ENCODE measurements at regions not wholly inside any gene's neighbourhood (a gene's known extent, or its start where the extent isn't known, plus 50 kb on each side); places are given as distances from the start of the nearest gene placed in this dataset.

- no peak for FAIRE-seq
- no peak for DNase-seq (ENCODE audit: insufficient read length, low spot score)
These were observed 290.2 kb downstream of the KLF6 start for GRCh38 chr10:3494838-3495230.

DNA sequence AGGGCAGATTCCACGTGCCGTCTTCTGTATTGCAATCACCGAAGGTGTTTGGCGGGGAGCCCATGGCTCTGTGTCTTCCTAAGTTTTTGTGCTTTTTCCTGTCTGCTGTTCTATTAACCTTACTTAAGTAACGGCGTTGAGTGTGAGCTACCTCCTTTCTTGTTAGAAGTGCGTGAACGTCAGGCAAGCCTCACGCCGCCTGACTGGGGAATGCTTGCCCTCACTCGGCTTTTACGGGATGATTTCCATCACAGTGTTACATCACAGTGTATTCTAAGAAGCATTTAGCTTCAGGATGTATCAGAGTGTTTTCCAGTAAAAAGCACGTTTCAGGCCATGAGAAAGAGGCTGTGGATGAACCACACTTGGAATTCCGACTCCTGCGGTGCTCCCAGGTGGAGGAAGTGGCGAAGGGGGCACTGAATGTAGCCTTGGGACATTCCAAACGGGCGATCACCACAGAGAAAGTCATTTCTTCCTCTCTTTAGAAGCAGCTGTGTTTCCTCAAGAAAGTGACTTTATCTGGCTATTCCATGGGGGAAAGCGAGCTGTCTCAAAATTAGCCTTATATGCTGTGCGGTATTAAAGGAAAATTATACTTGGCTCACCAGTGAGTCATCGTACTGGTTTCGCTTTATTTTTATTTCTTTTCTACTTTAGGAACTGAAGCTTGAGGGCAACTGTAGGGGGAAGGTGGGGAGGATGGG is 290.7 kb downstream of the KLF6 start:
- FAIRE-seq: no peak
- DNase-seq (ENCODE audit: insufficient read length, low spot score): no peak

GRCh38 chr10:3493621-3494020 is 291.4 kb downstream of the KLF6 start:
- FAIRE-seq (no peak), DNase-seq (ENCODE audit: insufficient read length, low spot score) (no peak)

DNA sequence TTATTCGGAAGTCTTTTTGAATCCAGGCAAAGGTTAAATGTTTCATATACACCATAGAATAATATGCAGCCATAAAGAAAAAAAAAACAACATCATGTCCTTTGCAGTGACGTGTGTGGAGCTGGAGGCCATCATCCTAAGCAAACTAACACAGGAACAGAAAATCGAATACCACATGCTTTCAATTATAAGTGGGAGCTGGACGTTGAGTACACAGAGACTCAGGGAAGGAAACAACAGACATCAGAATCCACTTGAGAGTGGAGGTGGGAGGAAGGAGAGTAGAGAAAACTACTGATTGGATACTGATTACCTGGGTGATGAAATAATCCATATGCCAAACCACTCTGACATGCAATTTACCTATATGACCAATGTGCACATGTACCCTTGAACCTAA is 293.4 kb downstream of the KLF6 start:
- FAIRE-seq: no peak
- DNase-seq (ENCODE audit: insufficient read length, low spot score): no peak

DNA sequence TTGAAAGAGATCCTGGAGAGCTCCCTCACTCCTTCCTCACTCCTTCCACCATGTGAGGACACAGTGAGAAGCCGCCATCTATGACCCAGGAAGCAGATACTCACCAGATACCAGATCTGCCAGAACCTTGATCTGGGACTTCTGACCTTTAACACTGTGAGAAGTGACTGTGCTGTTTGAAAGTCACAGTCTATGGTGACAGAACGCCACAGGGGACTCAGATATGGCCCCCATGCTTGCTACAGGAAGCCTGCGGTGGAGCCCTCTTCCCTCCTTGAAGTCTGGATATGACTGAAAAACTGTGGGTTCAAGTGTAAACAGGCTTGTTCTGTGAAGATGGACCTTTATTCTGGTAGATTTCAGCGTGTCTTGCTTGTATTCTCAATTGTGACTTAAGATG is 297.8 kb downstream of the KLF6 start:
- no peak for DNase-seq (ENCODE audit: insufficient read length, low spot score)
- FAIRE-seq: no peak

GRCh38 chr10:3486346-3487065 is 298.5 kb downstream of the KLF6 start:
- FAIRE-seq (peak; percentile 26), DNase-seq (ENCODE audit: insufficient read length, low spot score) (no peak)

DNA sequence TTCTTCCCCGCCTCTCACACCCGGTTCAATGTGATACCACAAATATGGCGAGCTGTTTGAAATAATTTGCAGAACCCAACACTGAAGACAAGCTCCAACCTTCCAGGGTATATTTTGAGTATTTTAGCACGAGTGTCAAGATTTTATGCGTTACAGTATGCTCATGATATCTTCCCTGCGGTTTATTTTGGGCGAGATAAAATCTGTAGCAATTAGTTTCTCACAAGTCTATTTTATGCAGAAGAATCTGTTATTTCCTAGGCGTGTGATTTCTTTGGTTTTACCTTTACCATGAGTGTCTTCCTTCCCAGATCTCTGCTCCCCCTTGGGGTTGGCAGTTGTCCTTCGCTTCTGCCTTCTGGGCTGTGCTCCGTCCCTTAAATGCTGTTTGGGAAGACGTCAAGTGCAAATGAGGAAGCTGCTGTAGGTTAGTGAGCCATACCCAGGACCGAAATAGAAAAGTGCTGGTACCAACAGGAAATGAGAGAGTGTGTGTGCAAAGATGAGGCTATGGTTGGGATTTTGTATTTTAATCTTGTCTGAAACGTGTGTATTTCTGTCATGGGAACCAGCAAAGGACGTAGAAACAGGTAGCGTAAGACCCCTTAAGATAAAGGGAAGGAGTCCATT is 299.8 kb downstream of the KLF6 start:
- peak; percentile 99 for FAIRE-seq
- DNase-seq (ENCODE audit: insufficient read length, low spot score): peak; percentile 26

- DNase-seq (ENCODE audit: insufficient read length, low spot score): peak; percentile 40
- FAIRE-seq: peak; percentile 89
These were observed 300.5 kb downstream of the KLF6 start for GRCh38 chr10:3484306-3485056.

DNA sequence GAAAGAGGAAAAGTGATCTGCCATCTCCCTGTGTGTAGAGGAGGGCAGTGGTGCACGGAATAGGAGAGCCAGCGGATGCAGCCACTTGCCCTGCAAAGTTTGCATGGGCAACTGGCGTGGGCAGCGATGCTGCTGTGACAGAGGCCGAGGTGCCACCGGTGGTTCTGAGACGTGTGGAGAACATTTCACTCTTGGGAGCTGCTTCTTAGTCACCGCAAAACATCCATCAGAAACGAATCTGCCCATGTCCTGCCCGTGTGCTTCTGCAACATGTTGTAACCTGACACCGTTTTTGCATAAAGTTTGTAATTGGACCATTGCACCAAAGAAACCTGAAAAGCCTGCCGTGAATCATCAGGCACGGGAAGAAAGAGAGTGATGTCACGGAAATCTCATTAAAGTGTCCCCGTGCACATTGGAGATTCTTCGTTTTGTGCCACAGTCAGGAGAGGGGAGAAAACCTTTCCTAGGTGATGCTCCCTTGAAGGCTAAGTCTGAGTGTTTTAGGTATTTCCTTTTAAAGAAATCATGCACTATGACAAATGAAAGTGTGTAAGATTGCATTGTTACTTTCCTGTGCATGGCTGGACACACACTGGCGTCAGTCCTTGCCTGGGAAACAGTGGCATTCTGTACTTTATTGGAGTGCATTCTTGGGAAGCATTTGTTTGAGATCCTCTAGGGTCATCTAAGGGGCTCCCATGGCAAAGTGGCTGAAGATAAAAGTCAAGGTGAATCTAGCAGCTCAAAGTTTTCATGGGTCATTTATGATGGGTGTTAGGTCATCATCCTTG is 302.6 kb downstream of the KLF6 start:
- FAIRE-seq (no peak), DNase-seq (ENCODE audit: insufficient read length, low spot score) (no peak)

- no peak for DNase-seq (ENCODE audit: insufficient read length, low spot score)
- FAIRE-seq: no peak
These were observed 303.5 kb downstream of the KLF6 start for GRCh38 chr10:3481496-3481895.

GRCh38 chr10:3480990-3481315 is 304.1 kb downstream of the KLF6 start:
- FAIRE-seq (no peak), DNase-seq (ENCODE audit: insufficient read length, low spot score) (no peak)

- no peak for FAIRE-seq
- no peak for DNase-seq (ENCODE audit: insufficient read length, low spot score)
These were observed 304.6 kb downstream of the KLF6 start for GRCh38 chr10:3480281-3480989.

GRCh38 chr10:3478632-3479240 is 306.2 kb upstream of the PITRM1 start:
- FAIRE-seq: no peak
- no peak for DNase-seq (ENCODE audit: insufficient read length, low spot score)

GRCh38 chr10:3478153-3478552 is 305.6 kb upstream of the PITRM1 start:
- FAIRE-seq (peak; percentile 8), DNase-seq (ENCODE audit: insufficient read length, low spot score) (no peak)

GRCh38 chr10:3477683-3478082 is 305.1 kb upstream of the PITRM1 start:
- FAIRE-seq (peak; percentile 79), DNase-seq (ENCODE audit: insufficient read length, low spot score) (no peak)

GRCh38 chr10:3476640-3477448 is 304.3 kb upstream of the PITRM1 start:
- no peak for FAIRE-seq

DNA sequence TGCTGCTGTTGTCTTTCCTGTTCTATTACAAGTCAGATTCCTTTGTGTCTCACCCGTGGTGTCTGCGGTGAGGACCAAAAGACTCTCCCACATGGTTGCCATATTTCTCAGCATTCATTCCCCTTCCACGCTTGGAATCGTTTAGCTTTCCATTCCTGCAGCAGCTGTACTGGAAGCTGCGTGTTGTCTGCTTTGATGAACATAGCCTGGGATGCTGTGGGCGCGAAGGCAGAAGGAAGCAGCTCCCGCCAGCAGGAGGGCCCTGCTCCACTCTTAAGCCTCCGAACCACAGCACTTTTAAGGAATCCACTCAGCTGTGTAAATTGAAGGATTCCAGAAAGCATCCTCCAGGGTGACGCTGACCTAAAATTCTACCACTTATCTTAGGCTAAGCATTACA is 303.6 kb upstream of the PITRM1 start:
- FAIRE-seq (no peak), DNase-seq (ENCODE audit: insufficient read length, low spot score) (no peak)

More at GRCh38 chr10:3476640-3477448, 304.3 kb upstream of the PITRM1 start:
- DNase-seq (ENCODE audit: insufficient read length, low spot score): no peak

GRCh38 chr10:3475367-3475766 is 302.8 kb upstream of the PITRM1 start:
- FAIRE-seq (no peak), DNase-seq (ENCODE audit: insufficient read length, low spot score) (no peak)

- no peak for DNase-seq (ENCODE audit: insufficient read length, low spot score)
These were observed 301.7 kb upstream of the PITRM1 start for GRCh38 chr10:3474266-3474665.

More at GRCh38 chr10:3474266-3474665, 301.7 kb upstream of the PITRM1 start:
- FAIRE-seq: no peak

Data from GM19239 (cell line).